Brain microvascular endothelial cell (primary cell): ENCODE measurements at regions not wholly inside any gene's neighbourhood (a gene's known extent, or its start where the extent isn't known, plus 50 kb on each side); places are given as distances from the start of the nearest gene placed in this dataset.

Experiments used
- DNase-seq: peaks from one replicate; pipeline ENCODE4 v3.0.0-alpha.2; 2020
- H3K27ac ChIP-seq: fragments of 250-450 bp; sonication (Bioruptor Pico); 2 replicates; pipeline ENCODE4 v1.5.1; 2020; ENCODE audit warnings: mild to moderate bottlenecking, moderate library complexity
- H3K27me3 ChIP-seq: fragments of 250-450 bp; sonication (Bioruptor Pico); replicated peaks from 2 replicates; pipeline ENCODE4 v1.5.1; 2020; ENCODE audit warnings: mild to moderate bottlenecking
- H3K36me3 ChIP-seq: fragments of 250-450 bp; sonication (Bioruptor Pico); replicated peaks from 2 replicates; pipeline ENCODE4 v1.5.1; 2020; ENCODE audit warnings: mild to moderate bottlenecking
- H3K4me3 ChIP-seq: 2 replicates; pipeline ENCODE4 v1.5.1; 2011; ENCODE audit warnings: low read depth, mild to moderate bottlenecking, control low read depth, low read length, moderate library complexity
- CTCF ChIP-seq: IDR thresholded peaks from 2 replicates; pipeline ENCODE4 v1.5.1; 2011; ENCODE audit warnings: low read depth, mild to moderate bottlenecking, moderate library complexity, low read length, control low read depth, inconsistent platforms; ENCODE audit errors: missing control alignments
- in situ Hi-C: cut with HindIII; loops from 2 replicates; pipeline ENCODE4 v1.10.0; 2017; ENCODE audit warnings: low sequenced_read_pairs, low pct_ligation_motif_present

- Histone ChIP-seq H3K36me3 (no peaks in the 10 kb centered on the region), H3K27me3 (no peaks in the 10 kb centered on the region), H3K4me3 (no peak overlapping the region), H3K27ac (no peak overlapping the region)
- in situ Hi-C loops: no loop called here
- no peak for DNase-seq
- TF ChIP-seq CTCF: no peak
Observed at GRCh38 chr18:66078925-66079800, 328.4 kb downstream of the CDH7 start.

- H3K27ac ChIP-seq: no peak overlapping the region
- in situ Hi-C loops: no loop called here
- H3K4me3 ChIP-seq: no peak overlapping the region
- DNase-seq: no peak
- no peak for TF ChIP-seq CTCF
- H3K36me3 ChIP-seq: no peaks in the 10 kb centered on the region
- H3K27me3 ChIP-seq: no peaks in the 10 kb centered on the region
Observed at GRCh38 chr18:66077066-66077465, 326.3 kb downstream of the CDH7 start.

GRCh38 chr18:66066191-66066590 lies 315.4 kb downstream of the CDH7 start:
- Histone ChIP-seq H3K36me3 (no peaks in the 10 kb centered on the region), H3K27me3 (no peaks in the 10 kb centered on the region), H3K27ac (no peak overlapping the region), H3K4me3 (no peak overlapping the region)
- in situ Hi-C loops: no loop called here
- TF ChIP-seq CTCF: no peak
- no peak for DNase-seq

- H3K27me3 ChIP-seq: no peaks in the 10 kb centered on the region
- in situ Hi-C loops: no loop called here
- no peaks in the 10 kb centered on the region for H3K36me3 ChIP-seq
- no peak for DNase-seq
- no peak overlapping the region for H3K4me3 ChIP-seq
- H3K27ac ChIP-seq: no peak overlapping the region
- no peak for TF ChIP-seq CTCF
Observed at GRCh38 chr18:66048406-66048805, 297.6 kb downstream of the CDH7 start.

- no peaks in the 10 kb centered on the region for H3K36me3 ChIP-seq
- no peak for TF ChIP-seq CTCF
- H3K27ac ChIP-seq: no peak overlapping the region
- no peak for DNase-seq
- no peaks in the 10 kb centered on the region for H3K27me3 ChIP-seq
- in situ Hi-C loops: no loop called here
- no peak overlapping the region for H3K4me3 ChIP-seq
Observed at GRCh38 chr18:66046032-66046602, 295.3 kb downstream of the CDH7 start.
